ENCODE measurements at regions not wholly inside any gene's neighbourhood (a gene's known extent, or its start where the extent isn't known, plus 50 kb on each side); places are given as distances from the start of the nearest gene placed in this dataset.

DNA sequence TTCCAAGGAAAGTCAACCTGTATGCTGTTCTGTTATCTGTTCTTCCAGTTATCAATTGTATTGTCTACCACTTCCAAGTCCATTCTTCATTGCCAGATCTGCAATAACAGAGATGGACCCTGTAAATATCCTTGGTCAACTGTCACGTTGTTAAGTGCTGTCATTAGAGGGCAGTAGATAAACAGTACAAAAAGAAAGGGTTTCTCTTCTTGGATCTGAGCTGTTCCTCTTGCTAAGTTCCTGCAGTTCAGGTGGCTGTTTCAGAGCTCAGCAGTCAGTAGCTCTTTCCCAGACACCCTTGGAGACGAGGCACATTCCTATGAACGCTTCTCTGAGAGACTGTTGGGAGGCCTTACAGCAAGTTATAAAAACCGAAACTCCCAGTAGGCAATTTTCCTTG lies 957.1 kb upstream of the CHAC2 start:
- no peak for ATAC-seq (ENCODE audit: insufficient number of reproducible peaks, low FRiP score, low read depth)
- Histone ChIP-seq H3K4me1 (ENCODE audit: control insufficient read depth in 1 of 2, low read depth in 2 of 2) (no peaks in the 10 kb centered on the region), H3K36me3 (no peaks in the 10 kb centered on the region), H3K4me3 (no peak overlapping the region), H3K27ac (no peak overlapping the region), H3K9me3 (no peaks in the 10 kb centered on the region), H3K27me3 (replicated peaks; ENCODE audit: insufficient read depth) (no peaks in the 10 kb centered on the region)
- DNase-seq (ENCODE audit: low spot score): no peak
- TF ChIP-seq, protein P1, sequence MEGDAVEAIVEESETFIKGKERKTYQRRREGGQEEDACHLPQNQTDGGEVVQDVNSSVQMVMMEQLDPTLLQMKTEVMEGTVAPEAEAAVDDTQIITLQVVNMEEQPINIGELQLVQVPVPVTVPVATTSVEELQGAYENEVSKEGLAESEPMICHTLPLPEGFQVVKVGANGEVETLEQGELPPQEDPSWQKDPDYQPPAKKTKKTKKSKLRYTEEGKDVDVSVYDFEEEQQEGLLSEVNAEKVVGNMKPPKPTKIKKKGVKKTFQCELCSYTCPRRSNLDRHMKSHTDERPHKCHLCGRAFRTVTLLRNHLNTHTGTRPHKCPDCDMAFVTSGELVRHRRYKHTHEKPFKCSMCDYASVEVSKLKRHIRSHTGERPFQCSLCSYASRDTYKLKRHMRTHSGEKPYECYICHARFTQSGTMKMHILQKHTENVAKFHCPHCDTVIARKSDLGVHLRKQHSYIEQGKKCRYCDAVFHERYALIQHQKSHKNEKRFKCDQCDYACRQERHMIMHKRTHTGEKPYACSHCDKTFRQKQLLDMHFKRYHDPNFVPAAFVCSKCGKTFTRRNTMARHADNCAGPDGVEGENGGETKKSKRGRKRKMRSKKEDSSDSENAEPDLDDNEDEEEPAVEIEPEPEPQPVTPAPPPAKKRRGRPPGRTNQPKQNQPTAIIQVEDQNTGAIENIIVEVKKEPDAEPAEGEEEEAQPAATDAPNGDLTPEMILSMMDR (IDR thresholded peaks at IDR 0.05): no peak

DNA sequence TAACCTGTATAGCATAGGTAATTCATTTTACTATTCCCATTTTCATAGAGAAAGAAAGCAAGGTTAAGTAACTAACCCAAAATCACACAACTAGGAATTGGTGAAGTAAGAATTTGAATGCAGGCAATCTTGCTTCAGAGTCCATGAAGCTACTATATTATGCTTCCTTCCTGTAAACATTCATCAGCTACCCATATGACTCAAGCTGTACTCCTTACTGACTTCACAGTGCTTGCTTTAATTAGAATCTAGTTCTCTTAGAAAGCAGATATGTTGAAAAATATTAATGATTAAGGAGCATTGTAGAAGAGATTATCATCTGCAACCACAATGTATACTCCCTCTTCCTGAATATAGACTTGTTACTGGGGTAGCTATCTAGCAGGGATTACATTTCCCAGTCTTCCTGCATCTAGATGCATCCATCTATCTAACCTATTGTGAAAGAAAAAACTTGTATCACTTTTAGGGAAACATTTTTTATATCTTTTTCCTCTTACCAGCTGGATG lies 961.6 kb upstream of the CHAC2 start:
- H3K4me3 ChIP-seq: no peak overlapping the region
- H3K27me3 ChIP-seq (replicated peaks; ENCODE audit: insufficient read depth): no peaks in the 10 kb centered on the region
- TF ChIP-seq, protein P1 (IDR thresholded peaks at IDR 0.05): no peak
- ATAC-seq (ENCODE audit: insufficient number of reproducible peaks, low FRiP score, low read depth) (no peak), DNase-seq (ENCODE audit: low spot score) (no peak)
- no peaks in the 10 kb centered on the region for H3K36me3 ChIP-seq
- peaks cover 5% of the 10 kb centered on the region for H3K9me3 ChIP-seq
- H3K27ac ChIP-seq: no peak overlapping the region
- peaks cover 0 to 9% of the 10 kb centered on the region in 2 donors for H3K4me1 ChIP-seq (ENCODE audit: control insufficient read depth in 1 of 2, low read depth in 2 of 2)

DNA sequence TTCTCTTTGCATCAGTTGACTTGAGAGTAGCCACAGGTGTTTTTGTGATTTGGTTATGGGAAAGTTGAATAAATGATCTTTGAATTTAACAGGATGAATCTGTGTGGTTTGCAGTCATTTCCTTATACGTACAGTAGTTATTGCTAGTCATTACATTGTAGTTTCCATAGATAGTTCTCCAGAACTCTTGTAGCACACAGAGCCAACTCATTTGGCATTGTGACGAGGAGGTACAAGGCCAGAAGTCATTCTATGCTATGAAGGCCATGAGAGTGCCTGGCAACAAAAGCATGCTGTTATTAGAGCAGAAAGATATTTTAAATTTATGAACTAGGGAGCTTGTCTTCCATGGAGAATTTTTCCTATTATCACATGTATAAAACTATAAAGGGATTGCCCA lies 973.0 kb upstream of the CHAC2 start:
- no peak for DNase-seq (ENCODE audit: low spot score)
- ATAC-seq (ENCODE audit: insufficient number of reproducible peaks, low FRiP score, low read depth): no peak
- Histone ChIP-seq H3K4me3 (no peak overlapping the region), H3K27ac (no peak overlapping the region), H3K36me3 (no peaks in the 10 kb centered on the region), H3K4me1 (ENCODE audit: control insufficient read depth in 1 of 2, low read depth in 2 of 2) (no peaks in the 10 kb centered on the region), H3K9me3 (no peaks in the 10 kb centered on the region), H3K27me3 (replicated peaks; ENCODE audit: insufficient read depth) (no peaks in the 10 kb centered on the region)
- TF ChIP-seq, protein P1 (IDR thresholded peaks at IDR 0.05): no peak

DNA sequence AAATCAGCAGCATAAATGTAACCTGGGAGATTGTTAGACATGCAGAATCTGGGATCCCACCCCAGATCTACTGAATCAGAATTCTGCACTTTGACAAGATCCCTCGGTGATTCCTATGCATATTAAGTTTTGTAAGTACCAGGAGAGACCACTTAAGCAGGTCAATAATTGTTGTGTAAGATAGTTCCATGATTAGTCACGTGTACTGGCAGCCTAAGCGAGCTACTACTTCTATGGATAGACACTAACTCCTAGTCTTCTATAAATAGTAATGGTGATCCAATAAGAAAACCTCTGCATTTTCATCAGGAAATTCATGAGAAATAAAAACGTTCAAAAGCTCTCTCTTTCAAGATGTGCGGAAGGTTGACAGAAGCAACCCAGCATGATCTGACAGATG lies 988.2 kb upstream of the CHAC2 start:
- no peak for DNase-seq (ENCODE audit: low spot score)
- no peak for ATAC-seq (ENCODE audit: insufficient number of reproducible peaks, low FRiP score, low read depth)
- no peaks in the 10 kb centered on the region for H3K36me3 ChIP-seq
- no peak overlapping the region for H3K27ac ChIP-seq
- TF ChIP-seq, protein P1 (IDR thresholded peaks at IDR 0.05): no peak
- H3K4me1 ChIP-seq (ENCODE audit: control insufficient read depth in 1 of 2, low read depth in 2 of 2): no peaks in the 10 kb centered on the region
- H3K4me3 ChIP-seq: no peak overlapping the region
- no peaks in the 10 kb centered on the region for H3K9me3 ChIP-seq
- no peaks in the 10 kb centered on the region for H3K27me3 ChIP-seq (replicated peaks; ENCODE audit: insufficient read depth)

DNA sequence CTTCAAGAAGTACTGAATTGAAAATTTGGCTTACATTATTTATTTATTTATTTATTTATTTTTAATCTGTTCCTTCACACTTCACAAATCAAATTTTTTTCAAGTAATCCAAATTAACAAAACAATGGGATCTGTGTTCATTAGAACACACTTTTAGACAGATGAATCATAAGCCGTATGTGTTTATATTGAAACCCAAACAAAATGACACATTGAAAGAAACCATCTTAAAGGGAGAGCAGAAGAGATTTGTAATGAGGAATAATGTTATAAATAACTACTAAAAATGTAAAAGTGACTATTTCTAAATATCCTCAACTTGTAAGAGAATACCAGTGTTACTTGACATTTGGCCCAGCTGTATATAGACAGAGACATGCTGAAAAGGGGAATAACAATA lies 991.0 kb upstream of the CHAC2 start:
- H3K27ac ChIP-seq: no peak overlapping the region
- H3K4me1 ChIP-seq (ENCODE audit: control insufficient read depth in 1 of 2, low read depth in 2 of 2): no peaks in the 10 kb centered on the region
- no peaks in the 10 kb centered on the region for H3K9me3 ChIP-seq
- no peak overlapping the region for H3K4me3 ChIP-seq
- DNase-seq (ENCODE audit: low spot score): no peak
- no peaks in the 10 kb centered on the region for H3K36me3 ChIP-seq
- no peak for ATAC-seq (ENCODE audit: insufficient number of reproducible peaks, low FRiP score, low read depth)
- no peaks in the 10 kb centered on the region for H3K27me3 ChIP-seq (replicated peaks; ENCODE audit: insufficient read depth)
- TF ChIP-seq, protein P1 (IDR thresholded peaks at IDR 0.05): no peak

Measured in thoracic aorta (tissue), 2 donors.